Left lung (tissue), 4 donors: ENCODE measurements at regions not wholly inside any gene's neighbourhood (a gene's known extent, or its start where the extent isn't known, plus 50 kb on each side); places are given as distances from the start of the nearest gene placed in this dataset.
"Not testable (repeated sequence)": the region's sequence is repeated elsewhere in the genome, so short reads cannot be mapped to it uniquely, and the experiment has no call there.

Experiments used
- ATAC-seq: fragments of 200-7000 bp; cut with Tn5 transposase; one replicate; pipeline ENCODE4 v1.9.1; 2020; ENCODE audit warnings: moderate library complexity
- DNase-seq, 4 donors: peaks; one replicate each; pipeline ENCODE4 v3.0.0-alpha.2; 2013 to 2020
- H3K27ac ChIP-seq, 2 donors: fragments of 200-600 bp; sonication (generic) in 1 of 2; one replicate each; pipeline versions ENCODE4 v1.5.0 to v1.8.0; 2020 to 2021
- H3K27me3 ChIP-seq, 2 donors: fragments of 200-600 bp; sonication (generic) in 1 of 2; one replicate each; pipeline versions ENCODE4 v1.5.0 to v1.8.0; 2020 to 2021
- H3K36me3 ChIP-seq, 2 donors: fragments of 200-600 bp; sonication (generic) in 1 of 2; one replicate each; pipeline versions ENCODE4 v1.5.0 to v1.8.0; 2020 to 2021
- H3K4me1 ChIP-seq, 2 donors: fragments of 200-600 bp; one replicate each; pipeline ENCODE4 v1.8.0; 2021
- H3K4me3 ChIP-seq, 2 donors: fragments of 200-600 bp; sonication (generic) in 1 of 2; one replicate each; pipeline versions ENCODE4 v1.5.0 to v1.8.0; 2020 to 2021; ENCODE audit warnings: mild to moderate bottlenecking in 1 of 2
- H3K9me3 ChIP-seq, 2 donors: fragments of 200-600 bp; sonication (generic) in 1 of 2; one replicate each; pipeline versions ENCODE4 v1.5.0 to v1.8.0; 2020 to 2021
- intact Hi-C, 2 donors: fragments of 100-400 bp; cut with DNase I; formaldehyde crosslinking; loops; one replicate each; pipeline versions ENCODE4 v1.11.2 to v1.14.2; 2022
- TF ChIP-seq, protein P1 (sequence below), 2 donors: fragments of 200-600 bp; sonication (generic) in 1 of 2; IDR thresholded peaks; one replicate each; pipeline versions ENCODE4 v1.5.0 to v1.8.0; 2021; ENCODE audit warnings: antibody characterized with exemption in 2 of 2
- donor health status: DM: no; HTN: yes; CAD: no.
- donor health status: DM: no; HTN: no; CAD: no.

DNA sequence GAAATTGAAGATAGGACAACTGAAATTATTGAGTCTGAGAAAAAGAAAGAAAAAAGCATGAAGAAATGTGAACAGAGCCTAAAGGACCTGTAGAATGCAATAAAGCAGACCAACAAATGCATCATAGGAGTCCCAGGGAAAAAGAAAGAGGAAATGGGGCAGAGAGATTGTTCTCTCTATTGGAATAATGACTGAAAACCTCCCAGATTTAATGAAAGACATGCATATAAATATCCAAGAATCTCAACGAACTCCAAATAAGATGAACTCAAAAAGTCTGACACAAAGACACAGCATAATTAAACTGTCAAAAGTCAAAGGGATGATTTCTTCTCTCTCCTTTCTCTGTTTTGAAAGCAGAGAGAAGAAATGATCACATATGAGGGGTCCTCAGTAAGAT, 124.7 kb downstream of the MEX3B start:
- intact Hi-C loops: no loop called here
- no peaks in the 10 kb centered on the region for H3K36me3 ChIP-seq
- no peak overlapping the region for H3K4me3 ChIP-seq
- H3K4me1 ChIP-seq: no peaks in the 10 kb centered on the region
- H3K27ac ChIP-seq: no peak overlapping the region
- H3K27me3 ChIP-seq: no peaks in the 10 kb centered on the region
- peaks cover 0 to 47% of the 10 kb centered on the region in 2 donors for H3K9me3 ChIP-seq
- TF ChIP-seq, protein P1, sequence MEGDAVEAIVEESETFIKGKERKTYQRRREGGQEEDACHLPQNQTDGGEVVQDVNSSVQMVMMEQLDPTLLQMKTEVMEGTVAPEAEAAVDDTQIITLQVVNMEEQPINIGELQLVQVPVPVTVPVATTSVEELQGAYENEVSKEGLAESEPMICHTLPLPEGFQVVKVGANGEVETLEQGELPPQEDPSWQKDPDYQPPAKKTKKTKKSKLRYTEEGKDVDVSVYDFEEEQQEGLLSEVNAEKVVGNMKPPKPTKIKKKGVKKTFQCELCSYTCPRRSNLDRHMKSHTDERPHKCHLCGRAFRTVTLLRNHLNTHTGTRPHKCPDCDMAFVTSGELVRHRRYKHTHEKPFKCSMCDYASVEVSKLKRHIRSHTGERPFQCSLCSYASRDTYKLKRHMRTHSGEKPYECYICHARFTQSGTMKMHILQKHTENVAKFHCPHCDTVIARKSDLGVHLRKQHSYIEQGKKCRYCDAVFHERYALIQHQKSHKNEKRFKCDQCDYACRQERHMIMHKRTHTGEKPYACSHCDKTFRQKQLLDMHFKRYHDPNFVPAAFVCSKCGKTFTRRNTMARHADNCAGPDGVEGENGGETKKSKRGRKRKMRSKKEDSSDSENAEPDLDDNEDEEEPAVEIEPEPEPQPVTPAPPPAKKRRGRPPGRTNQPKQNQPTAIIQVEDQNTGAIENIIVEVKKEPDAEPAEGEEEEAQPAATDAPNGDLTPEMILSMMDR (IDR thresholded peaks at IDR 0.05): no peak
- no peak for DNase-seq
- no peak for ATAC-seq

DNA sequence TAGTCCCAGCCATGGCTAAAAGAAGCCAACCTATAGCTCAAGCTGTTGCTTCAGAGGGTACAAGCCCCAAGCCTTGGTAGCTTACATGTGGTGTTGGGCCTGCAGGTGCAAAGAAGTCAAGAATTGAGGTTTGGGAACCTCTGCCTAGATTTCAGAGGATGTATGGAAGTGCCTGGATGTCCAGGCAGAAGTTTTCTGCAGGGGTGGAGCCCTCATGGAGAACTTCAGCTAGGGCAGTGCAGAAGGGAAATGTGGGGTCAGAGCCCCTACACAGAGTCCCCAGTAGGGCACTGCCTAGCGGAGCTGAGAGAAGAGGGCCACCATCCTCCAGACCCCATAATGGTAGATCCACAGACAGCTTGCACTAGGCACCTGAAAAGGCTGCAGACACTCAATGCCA, 127.1 kb downstream of the MEX3B start:
- ATAC-seq, H3K4me3 ChIP-seq, H3K27ac ChIP-seq, intact Hi-C loops, DNase-seq, H3K4me1 ChIP-seq, H3K27me3 ChIP-seq, H3K36me3 ChIP-seq: not testable (repeated sequence)
- peaks cover 0 to 51% of the 10 kb centered on the region in 2 donors for H3K9me3 ChIP-seq

DNA sequence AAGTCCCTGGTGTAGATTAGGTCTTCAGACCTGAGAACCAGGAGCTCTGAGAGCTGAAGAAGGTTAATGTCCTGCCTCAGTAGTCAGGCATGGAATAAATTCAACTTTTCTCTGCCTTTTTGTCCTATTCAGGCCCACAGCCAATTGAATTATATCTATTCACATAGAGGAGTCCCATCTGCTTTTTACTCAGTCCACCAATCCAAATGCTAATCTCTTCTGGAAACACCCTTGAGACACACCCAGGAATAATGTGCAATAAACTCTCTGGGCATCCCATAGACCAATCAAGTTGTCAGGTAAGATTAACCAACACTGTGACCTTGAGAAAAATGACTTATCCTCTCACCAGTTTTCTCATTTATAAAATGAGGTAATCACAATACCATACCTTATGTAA, 129.4 kb downstream of the MEX3B start:
- no peaks in the 10 kb centered on the region for H3K27me3 ChIP-seq
- TF ChIP-seq, protein P1 (IDR thresholded peaks at IDR 0.05): no peak
- H3K9me3 ChIP-seq: peaks cover 0 to 44% of the 10 kb centered on the region in 2 donors
- H3K36me3 ChIP-seq: no peaks in the 10 kb centered on the region
- DNase-seq (no peak), ATAC-seq (no peak)
- no peaks in the 10 kb centered on the region for H3K4me1 ChIP-seq
- no peak overlapping the region for H3K4me3 ChIP-seq
- intact Hi-C loops: no loop called here
- H3K27ac ChIP-seq: no peak overlapping the region

DNA sequence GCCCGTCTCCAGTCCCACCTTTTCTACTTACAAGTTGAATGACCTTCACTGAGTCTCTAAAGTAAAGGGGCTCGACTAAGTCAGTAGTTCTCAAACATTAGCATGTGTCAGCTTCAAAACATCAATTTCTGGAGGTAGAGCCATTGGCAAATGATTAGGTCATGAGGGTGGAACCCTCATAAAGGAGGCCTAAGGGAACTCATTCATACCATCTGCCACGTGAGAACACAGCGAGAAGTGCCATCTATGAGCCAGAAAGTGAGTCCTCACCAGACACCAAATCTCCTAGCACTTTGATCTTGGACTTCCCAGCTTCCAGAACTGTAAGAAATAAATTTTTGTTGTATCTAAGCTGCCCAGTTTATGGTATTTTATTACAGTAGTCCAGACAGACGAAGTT, 129.8 kb downstream of the MEX3B start:
- H3K9me3 ChIP-seq: peaks cover 0 to 39% of the 10 kb centered on the region in 2 donors
- no peaks in the 10 kb centered on the region for H3K36me3 ChIP-seq
- H3K27ac ChIP-seq: no peak overlapping the region
- no peak for ATAC-seq
- DNase-seq: no peak
- no peak overlapping the region for H3K4me3 ChIP-seq
- no peaks in the 10 kb centered on the region for H3K27me3 ChIP-seq
- intact Hi-C loops: no loop called here
- H3K4me1 ChIP-seq: no peaks in the 10 kb centered on the region
- TF ChIP-seq, protein P1 (IDR thresholded peaks at IDR 0.05): no peak

DNA sequence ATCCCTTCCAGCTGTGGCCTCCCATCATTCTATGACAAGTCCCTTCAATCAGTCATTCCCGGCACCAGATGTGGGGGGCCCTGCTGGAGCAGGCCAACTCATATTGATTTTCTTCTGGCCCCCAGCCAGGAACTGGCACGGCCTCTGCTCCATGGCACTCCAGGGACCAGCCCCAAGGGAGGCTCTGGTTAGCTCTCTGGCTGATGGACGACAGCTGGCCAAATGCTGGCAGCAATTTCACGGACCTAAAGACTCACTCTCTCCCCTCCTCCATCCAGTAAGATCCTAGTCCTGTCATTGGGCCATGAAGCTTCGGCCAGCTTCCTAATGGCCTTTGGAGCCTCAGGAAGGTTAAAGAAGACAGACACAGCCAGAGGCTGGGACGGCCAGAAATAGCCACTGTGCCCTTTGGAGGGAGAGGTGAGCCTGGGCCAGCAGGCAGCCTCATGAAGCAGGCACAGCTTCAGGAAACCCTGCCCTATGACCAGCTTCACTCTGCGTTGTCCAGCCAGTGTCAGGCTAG, 131.0 kb downstream of the MEX3B start:
- Histone ChIP-seq H3K27ac (no peak overlapping the region), H3K36me3 (no peaks in the 10 kb centered on the region), H3K27me3 (no peaks in the 10 kb centered on the region), H3K9me3 (peaks cover 0 to 32% of the 10 kb centered on the region in 2 donors), H3K4me3 (no peak overlapping the region), H3K4me1 (no peaks in the 10 kb centered on the region)
- TF ChIP-seq, protein P1 (IDR thresholded peaks at IDR 0.05): no peak
- DNase-seq: no peak
- ATAC-seq: no peak
- intact Hi-C loops: no loop called here

DNA sequence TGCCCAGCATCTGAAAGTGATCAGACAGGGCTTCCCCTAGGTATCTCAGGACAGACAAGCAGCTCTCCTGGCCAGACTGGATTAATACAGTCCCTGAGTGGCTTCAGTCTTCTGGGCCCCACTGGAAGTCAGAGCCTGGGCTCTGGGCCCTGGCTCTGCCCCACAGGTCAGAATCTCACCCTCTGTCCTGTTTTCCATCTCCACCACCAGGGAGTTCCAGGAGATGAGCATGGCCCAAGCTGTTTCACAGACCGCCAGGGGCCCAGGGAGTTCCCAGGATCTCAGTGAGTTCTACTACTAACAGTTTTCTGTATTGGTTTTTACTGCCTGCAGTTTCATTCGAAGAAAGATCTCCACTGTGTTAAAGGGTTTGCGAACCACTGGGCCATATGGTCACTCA, 131.5 kb downstream of the MEX3B start:
- H3K9me3 ChIP-seq: peaks cover 0 to 28% of the 10 kb centered on the region in 2 donors
- H3K4me3 ChIP-seq: no peak overlapping the region
- intact Hi-C loops: no loop called here
- H3K27ac ChIP-seq: no peak overlapping the region
- H3K27me3 ChIP-seq: no peaks in the 10 kb centered on the region
- TF ChIP-seq, protein P1 (IDR thresholded peaks at IDR 0.05): no peak
- no peaks in the 10 kb centered on the region for H3K4me1 ChIP-seq
- no peaks in the 10 kb centered on the region for H3K36me3 ChIP-seq
- no peak for ATAC-seq
- DNase-seq: no peak
